ENCODE measurements at regions not wholly inside any gene's neighbourhood (a gene's known extent, or its start where the extent isn't known, plus 50 kb on each side); places are given as distances from the start of the nearest gene placed in this dataset.
"Not testable (repeated sequence)": the region's sequence is repeated elsewhere in the genome, so short reads cannot be mapped to it uniquely, and the experiment has no call there.

GRCh38 chr2:65778137-65778536 lies 345.7 kb upstream of the SPRED2 start:
- DNase-seq, result no peak

- no peak for DNase-seq
Observed at GRCh38 chr2:65775839-65776238, 343.4 kb upstream of the SPRED2 start.

GRCh38 chr2:65767946-65768345 lies 335.5 kb upstream of the SPRED2 start:
- DNase-seq, result no peak

DNA sequence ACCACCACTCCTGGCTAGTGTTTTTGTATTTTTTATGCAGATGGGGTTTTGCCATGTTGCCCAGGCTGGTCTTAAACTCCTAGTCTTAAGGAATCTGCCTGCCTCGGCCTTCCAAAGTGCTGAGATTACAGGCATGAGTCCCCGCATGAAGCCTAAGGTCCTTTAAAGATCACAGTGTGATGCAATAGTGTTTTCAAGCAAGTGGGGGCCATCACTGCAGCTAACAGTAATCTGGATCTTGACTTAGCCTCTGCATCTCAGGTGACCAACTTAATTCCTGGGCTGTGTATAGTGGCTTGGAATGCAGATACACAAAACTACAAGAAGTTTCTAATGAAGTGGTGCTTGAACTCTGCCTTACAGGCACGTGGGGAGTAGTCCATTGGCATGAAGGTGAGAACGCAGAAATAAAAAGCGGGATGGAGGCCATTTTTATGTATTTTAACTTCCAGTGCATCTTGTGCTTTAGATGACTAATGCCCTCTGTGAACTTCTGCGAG lies 334.4 kb upstream of the SPRED2 start:
- no peak for DNase-seq

DNA sequence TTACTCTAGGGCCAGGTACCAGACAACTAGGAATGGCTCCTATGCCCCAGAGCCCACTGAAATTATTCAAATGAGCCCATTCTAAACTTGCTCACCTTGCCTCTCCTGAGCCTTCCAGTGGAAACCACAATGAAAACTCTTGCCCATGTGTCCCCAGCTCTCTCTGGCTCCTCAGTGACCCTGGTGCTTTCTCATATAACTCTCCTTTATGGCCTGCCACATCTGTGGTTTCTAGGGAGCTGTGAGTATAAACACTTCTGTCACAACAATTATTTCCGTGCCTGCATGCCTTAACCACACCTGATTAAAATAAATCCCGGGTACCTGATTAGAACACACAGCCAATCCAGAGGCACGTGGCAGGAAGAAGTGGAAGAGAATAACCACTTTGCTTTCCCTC lies 333.0 kb upstream of the SPRED2 start:
- DNase-seq, result no peak

GRCh38 chr2:65762068-65762467 lies 329.7 kb upstream of the SPRED2 start:
- no peak for DNase-seq

DNA sequence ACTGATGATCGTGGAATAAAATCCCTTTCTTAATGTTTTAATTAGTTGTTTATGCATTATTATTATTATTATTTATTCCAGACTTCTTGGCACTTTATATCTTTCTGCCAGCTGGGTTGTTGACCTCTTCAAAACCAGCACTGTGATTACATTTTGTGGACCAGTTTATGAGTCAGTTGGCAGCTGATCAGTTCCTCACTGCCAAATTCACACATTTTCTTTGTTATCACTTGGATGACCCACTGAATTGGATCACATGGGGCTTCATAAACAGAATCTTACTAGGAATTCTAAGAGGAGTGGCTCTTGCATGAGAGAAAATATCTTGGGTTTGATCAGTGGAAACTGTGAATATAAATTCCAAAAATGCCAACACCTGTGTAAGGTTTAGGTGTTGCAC lies 321.8 kb upstream of the SPRED2 start:
- no peak for DNase-seq

GRCh38 chr2:65751408-65751807 lies 319.0 kb upstream of the SPRED2 start:
- DNase-seq, result no peak

- DNase-seq, result no peak
Observed at GRCh38 chr2:65749545-65749944, 317.1 kb upstream of the SPRED2 start.

GRCh38 chr2:65747875-65748274 lies 315.5 kb upstream of the SPRED2 start:
- DNase-seq, result not testable (repeated sequence)

- DNase-seq, result no peak
Observed at GRCh38 chr2:65746931-65747675, 314.7 kb upstream of the SPRED2 start.

DNA sequence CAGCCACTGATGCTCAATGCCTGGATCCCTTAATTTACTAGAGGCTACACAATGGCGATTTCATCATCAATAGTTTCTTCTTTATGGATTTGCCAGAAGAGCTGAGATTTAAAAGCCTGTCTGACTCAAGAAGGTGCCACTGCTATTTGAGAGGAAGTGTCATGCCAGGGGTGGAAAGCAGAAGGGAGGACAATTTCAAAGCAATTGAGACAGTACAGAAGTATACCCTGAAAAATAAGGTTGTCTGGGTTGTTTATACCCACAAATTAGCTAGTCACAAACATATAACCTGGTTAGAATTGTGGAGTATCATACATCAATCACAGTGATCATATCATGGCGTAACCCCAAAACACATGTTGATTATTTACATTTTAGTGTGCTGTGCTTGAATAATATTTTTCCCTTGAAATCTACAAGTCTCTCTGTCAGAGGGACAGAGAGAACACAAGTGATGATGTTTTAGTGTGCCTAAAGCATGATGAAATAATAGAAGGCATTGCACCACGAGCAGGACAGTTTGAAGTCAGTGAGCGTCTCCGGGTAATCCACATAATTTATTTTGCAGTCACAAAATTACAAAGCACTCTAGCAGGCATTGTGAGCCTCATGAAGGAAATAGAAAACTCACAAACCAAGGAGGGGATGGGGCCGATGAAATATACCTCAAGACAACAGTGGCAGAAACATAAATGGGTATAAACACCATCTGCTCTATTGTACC lies 312.2 kb upstream of the SPRED2 start:
- DNase-seq, result no peak

- no peak for DNase-seq
Observed at GRCh38 chr2:65742977-65743376, 310.6 kb upstream of the SPRED2 start.

GRCh38 chr2:65739927-65740326 lies 307.5 kb upstream of the SPRED2 start:
- DNase-seq, result no peak

GRCh38 chr2:65737452-65738011 lies 305.1 kb upstream of the SPRED2 start:
- no peak for DNase-seq

DNA sequence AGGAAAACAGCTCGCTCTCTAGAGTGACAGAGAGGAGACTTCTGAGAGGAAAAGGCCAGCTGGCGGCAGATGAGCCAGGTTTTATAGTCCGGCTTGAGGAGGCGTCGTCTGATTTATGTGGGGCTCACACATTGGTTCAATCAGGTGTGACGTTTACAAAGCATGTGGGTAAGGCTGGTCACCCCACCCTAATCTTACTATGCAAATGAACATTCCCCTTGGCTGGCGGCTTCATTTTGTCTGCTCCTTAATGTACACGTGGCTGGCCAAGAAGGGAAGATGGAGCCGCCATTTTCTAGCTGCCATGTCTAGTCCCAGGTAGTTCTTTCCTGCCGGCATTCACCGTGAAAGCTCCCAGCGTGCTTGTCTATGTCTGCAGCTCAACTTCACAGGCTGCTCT lies 299.1 kb upstream of the SPRED2 start:
- DNase-seq, result no peak

GRCh38 chr2:65730186-65730585 lies 297.8 kb upstream of the SPRED2 start:
- no peak for DNase-seq

GRCh38 chr2:65729246-65729645 lies 296.8 kb upstream of the SPRED2 start:
- DNase-seq, result no peak

GRCh38 chr2:65728477-65729180 lies 296.2 kb upstream of the SPRED2 start:
- DNase-seq, result no peak

DNA sequence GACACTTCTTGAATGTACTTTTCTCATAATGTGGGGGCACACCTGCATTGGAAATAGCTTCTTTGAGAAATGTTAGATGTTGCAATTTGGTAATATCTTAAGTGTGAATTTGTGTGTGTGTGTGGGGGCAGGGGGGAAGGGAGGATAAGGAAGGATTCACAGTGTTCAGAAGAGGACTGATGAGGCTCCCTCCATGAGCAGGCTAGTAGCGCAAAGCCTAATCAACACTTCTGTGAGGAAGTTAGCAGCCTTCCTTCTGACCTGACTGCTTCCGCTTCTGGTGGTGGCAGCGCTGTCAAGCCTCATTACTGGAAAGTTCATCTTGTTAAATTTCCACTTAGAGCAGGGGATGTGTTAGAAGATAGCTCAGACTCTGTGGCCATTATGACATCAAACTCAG lies 295.4 kb upstream of the SPRED2 start:
- DNase-seq, result no peak

DNA sequence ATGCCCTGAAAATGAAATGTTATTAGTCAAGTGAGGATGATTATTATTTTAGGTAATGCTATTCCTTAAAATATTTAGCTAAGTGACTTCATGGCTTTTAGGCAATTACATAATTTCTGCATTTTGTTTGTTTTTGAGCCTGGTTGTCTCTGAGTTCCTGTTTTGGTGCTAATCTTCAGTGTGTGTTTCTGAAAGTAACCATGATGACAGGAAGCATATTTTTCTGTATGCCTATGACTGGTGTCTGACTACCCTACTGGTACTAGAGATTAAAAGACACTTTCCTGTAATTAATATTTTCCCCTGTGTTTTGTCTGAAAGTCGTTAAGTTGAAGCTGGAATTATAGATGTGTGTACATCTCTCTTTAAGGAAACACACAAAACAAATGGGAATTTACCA lies 295.0 kb upstream of the SPRED2 start:
- no peak for DNase-seq

GRCh38 chr2:65724752-65725151 lies 292.4 kb upstream of the SPRED2 start:
- no peak for DNase-seq

DNA sequence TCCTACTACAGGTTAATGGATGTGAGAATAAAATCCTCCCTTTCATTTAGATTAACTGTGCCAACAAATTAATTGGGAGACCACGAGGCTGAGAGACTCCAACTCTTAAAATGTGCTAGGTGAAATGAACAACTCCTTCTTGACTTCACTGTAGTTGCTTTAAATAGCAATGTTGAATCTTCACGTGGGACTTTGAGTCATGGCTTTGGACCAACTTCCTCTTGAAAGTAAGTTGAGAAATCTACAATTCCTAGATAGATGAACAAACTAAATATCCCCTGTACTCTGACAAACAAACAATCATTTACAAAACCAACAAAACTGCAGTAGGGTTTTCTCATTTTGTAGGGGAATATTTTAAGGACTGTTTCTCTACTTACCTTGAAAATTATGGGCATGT lies 291.9 kb upstream of the SPRED2 start:
- DNase-seq, result no peak

All from CD4-positive, alpha-beta T cell treated with Interleukin-15 for 1 hour (primary cell).